ENCODE measurements at regions not wholly inside any gene's neighbourhood (a gene's known extent, or its start where the extent isn't known, plus 50 kb on each side); places are given as distances from the start of the nearest gene placed in this dataset.

DNA sequence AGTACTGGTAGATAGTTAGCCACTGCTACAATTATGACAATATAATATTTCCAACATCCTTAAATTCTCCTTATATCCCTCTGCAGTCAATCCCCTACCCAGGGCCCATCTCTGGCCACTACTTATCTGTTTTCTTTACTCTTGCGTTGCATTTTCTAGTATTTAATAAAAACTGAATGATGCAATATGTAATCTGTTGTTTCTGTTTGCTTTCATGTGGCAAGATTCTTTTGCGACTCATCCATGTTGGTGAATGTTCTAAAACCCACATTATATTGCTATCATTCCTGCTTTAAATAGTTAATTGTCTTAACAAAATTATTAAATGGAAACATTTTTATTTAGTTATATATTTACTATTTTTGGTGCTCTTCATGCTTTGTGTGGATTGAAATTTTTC, 338.5 kb downstream of the MDFIC start:
- intact Hi-C loops (cut with DNase I): no loop called here
- no peak for DNase-seq

DNA sequence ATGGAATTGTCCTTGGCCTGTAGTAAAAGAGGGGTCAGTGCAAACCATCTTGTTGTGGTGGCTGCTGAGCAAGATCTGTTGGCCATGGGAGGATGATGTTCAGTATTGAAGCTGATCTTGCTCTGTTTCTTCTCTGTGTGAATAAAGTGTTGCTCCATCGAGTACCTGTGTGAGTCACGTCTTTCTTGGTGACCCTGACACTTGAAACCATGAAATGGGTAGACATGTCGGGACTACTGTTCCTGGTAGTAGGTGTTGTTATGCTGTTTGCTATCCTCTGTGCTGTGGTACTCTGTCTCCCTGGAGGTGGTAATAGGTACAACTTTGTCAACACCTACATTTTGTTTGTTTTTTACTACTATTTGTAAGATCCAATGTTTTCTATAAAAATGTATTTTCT, 330.6 kb downstream of the MDFIC start:
- intact Hi-C loops (cut with DNase I): no loop called here
- no peak for DNase-seq

DNA sequence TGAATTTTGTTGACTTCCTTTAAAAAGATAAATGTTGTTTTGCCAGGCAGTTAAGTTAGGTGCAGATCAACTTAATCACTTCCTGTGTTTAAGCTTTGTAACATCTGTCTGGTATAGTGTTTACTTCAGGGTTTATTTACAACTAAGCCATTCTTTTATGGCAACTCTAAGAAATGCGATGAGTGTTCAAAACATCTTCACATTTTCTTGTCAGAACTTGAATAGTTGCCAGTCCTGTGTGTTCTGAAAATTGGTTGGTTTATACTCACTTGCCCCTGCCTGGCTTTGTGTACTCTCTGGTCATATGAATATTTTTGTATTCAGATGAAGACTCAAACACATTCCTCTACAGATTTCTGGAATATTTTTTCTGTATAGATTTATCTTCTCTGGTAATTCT, 327.2 kb downstream of the MDFIC start:
- intact Hi-C loops (cut with DNase I): no loop called here
- DNase-seq: no peak

DNA sequence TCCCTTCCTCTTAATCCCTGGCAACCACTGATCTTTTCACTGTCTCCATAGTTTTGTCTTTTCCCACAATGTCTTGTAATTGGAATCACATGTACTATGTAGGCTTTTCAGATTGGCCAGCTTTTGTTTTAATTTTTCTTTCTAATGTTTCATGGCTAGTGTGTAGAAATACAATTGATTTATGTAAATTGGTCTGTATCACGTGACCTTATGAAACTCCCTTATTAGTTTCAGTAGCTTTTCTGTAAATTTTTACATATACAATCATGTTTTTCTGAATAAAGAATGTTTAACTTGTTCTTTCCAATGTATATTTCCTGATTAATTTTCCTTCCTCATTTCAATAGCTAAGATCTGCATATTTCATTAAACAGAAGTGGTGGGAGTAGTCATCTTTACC, 319.3 kb downstream of the MDFIC start:
- no peak for DNase-seq
- intact Hi-C loops (cut with DNase I): no loop called here

DNA sequence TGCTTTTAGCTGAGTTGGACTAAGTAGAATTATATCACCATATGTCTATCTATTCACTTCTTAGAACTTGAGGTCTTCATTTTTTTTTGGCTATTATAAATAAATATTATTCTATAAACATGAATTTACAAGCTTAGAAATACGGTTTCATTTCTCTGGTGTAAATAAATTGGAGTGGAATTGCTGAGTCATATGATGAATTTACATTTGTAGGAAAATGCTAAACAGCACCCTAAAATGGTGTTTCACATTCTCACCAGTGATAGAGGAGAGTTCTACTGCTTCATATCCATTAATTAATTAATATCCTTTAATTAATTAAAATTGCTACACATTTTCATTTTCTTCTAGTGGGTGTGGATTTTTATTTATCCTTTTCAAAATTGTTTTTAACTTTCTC, 318.3 kb downstream of the MDFIC start:
- intact Hi-C loops (cut with DNase I): no loop called here
- no peak for DNase-seq

DNA sequence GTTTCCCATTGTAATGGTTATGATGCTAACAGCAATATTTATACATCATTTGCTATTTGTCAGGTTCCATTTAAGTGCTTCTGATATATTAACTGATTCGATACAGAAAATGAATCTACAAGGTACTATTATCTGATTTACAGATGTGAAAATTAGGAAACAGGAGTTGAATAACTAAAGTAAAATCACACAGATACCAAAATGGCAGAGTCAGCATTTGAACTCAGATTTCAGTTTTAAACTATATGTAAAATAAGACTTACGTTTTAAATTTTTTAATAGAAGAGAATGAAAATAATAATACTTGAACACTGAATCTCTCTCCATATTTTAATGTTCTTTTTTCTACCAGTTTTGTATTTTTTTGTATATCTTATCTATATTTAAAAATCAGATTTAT, 313.2 kb downstream of the MDFIC start:
- intact Hi-C loops (cut with DNase I): no loop called here
- no peak for DNase-seq

DNA sequence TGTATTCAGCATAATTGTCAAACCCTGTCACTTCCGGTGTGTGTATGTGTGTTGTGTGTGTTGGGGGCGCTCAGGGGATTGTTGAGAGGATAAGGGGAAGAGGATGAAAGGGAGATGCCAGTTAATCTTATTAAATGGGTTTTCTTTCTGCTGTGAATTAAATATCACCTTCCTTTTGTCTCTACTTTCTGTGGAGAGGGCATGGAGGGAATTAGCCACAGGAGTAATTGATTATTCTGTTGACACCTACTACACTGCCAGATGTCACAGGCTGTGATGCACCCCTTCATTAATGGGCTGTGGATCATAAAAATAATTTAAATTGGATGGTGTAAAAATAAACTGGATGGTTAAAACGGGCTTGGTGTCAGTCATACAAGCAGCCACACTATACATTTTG, 311.9 kb downstream of the MDFIC start:
- DNase-seq: no peak
- intact Hi-C loops (cut with DNase I): no loop called here

DNA sequence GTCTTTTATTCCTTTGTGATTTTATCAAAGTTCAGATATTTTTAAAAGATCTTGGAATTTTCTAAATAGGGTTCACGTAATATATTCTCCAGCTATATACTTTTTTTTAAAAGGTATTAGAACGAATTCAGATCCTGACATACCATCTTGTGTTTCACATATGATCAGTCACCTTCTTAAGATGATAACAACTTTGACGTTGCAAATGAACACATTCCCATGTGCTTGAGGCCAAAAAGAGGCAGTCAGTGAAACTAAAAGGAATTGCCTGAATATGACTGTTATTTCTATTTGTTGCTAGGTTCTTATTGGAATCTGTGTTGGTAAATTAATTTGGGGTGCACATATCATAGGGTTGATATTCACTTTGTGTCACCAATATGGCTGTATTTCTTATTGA, 310.1 kb downstream of the MDFIC start:
- no peak for DNase-seq
- intact Hi-C loops (cut with DNase I): no loop called here

DNA sequence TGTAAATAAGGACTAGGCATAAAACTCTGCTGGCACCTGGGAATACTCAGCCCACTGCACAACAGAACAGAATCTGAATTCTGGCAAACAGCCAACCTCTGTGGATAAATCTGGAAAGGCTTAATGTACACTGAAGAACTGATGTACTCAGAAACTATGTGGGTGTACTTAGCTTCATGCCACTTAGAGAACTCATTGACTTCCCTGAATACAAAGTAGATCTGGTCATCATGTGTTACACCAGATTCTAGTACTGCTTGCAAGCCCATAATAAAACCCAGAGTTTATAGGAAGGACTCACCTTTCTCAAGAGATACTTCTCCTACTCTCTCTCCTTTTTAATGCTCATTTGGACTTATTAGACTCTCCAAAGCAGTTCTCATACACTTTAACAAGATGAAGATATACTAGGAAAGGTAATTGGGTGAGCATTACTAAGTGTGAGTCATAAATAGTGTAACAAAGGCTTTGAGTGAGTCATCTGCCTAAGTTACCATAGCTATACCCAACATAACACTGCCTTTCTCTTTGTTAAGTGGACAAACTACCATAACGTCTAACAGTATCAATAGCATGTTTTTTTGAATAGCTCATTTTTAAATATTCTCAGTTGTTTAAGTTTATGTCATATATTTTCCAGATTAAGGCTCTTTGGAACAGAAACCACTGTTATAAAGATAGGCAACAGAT, 309.1 kb downstream of the MDFIC start:
- intact Hi-C loops (cut with DNase I): no loop called here

DNA sequence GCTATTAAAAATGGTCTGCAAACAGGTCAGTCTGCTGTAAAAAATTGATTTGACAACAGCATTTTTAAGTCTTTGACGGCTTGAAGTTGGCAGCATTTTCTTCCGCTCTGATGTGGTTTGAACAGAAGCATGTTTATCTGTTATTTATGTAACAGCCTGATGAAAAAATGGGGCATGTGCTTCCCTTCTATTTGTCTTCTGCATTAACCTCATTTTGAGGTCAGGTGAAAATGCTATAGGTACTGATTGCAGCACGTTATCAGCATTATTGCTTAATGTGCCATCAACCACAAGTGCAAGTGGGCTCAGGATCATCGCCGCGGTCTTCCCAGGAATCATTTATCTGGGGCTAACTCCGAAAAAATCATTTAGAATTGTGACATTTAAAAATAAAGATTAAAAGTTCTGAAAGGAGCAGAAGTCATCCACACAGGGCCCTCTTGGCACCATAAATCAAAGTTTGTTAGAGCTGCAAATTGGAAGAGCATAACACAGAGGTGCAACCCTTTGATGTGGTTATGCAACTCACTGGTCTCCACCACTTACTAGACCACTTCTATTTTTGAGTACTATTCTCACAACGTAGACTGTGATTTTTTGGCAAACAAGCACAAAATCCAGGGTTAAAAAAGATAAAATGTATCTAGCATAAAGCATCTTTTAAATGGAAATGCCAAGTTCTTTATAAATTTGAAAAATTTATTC, 307.7 kb downstream of the MDFIC start:
- no peak for DNase-seq
- intact Hi-C loops (cut with DNase I): no loop called here

More for the DNA sequence above, 309.1 kb downstream of the MDFIC start:
- peak in 16 of 42 donors; percentile 2 to 61 (median 22) for DNase-seq

DNA sequence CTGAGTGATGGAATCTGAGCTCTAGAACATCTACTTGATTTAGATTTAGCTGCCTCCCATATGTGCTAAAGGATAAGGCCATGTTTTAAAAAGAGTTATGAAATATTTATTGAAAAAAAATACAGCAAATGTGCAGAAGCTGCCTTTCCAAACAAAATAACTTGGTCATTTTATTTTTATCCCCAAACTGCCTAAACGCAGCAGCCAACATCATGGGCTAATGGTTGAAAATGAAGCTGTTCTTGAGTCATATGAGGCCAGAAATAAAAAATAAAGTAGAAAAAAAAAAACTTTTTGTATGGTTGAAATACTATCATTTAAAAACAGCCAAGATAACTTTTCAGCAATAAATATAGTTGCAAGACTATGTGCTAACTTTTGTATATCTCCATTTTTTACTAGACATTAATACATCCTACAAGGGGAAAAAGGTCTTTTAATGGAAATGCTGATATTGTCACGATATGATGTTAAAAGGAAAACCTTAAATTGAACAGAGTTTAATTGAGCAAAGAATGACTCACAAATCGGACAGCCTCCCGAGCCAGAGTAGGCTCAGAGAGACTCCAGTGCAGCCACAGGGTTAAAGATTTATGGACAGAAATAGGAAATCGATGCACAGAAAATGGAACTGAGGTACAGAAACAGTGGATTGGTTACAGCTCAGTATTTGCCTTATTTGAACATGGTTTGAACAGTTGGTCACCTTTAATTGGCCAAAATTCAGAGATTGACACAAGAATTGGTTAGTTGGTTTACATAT, 305.8 kb downstream of the MDFIC start:
- DNase-seq: no peak
- intact Hi-C loops (cut with DNase I): no loop called here

DNA sequence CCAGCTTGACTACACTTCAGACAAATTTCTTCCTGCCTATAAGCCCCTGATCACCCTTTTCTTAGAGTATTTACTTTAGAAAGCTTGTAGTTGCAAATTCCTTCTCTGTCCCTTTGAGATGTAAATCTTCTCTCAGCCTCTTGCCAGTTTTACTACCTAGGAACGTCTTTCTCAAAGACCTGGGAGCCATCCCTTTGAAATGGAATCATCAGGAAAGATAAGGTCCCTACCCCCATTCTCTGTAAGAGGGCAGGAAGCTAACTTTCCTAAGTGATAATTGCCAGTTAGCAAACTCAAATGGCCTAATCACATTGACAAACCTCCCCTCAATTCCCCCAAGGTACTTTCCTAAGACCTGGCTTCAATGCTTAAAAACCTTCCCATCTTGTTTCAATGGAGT, 304.5 kb downstream of the MDFIC start:
- intact Hi-C loops (cut with DNase I): no loop called here
- no peak for DNase-seq

DNA sequence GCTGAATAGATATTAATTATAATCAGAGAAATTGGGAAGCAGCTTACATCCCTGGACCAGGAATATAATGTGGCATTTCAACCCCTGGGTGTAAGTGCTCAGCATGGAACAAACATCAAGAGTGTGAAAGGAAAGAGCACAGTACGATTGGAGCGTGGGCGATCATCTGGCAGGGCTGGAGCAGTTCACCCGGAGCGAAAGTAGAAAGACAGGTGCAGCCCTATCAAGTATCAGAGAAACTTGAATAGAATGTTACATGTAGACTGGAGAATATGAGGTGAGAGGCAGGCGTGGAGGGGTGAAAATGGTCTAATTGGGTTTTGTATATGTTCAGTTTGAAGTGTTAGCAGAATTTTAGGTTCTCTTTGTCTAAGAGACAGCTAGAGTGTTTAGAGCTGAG, 303.0 kb downstream of the MDFIC start:
- DNase-seq: no peak

DNA sequence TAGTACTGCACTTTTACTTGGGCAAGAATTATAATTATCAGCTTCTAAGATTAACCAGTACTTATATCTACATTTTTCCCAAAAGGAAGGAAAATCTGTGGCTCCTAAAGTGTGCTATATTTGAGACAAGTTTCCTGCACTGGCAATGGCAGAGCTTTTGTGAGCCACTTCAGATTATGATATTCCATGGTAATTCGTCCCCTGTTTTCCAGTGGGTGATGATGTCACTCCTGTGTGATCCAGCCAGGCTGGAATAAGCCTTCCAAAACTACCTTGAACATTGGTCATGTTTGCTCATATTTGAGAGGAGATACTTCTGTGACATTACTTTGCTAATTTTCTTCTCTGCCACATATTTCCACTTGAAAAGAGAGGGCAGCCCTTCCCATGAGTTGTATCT, 302.1 kb downstream of the MDFIC start:
- no peak for DNase-seq
- intact Hi-C loops (cut with DNase I): no loop called here

More for the DNA sequence above, 303.0 kb downstream of the MDFIC start:
- intact Hi-C loops (cut with DNase I): no loop called here

DNA sequence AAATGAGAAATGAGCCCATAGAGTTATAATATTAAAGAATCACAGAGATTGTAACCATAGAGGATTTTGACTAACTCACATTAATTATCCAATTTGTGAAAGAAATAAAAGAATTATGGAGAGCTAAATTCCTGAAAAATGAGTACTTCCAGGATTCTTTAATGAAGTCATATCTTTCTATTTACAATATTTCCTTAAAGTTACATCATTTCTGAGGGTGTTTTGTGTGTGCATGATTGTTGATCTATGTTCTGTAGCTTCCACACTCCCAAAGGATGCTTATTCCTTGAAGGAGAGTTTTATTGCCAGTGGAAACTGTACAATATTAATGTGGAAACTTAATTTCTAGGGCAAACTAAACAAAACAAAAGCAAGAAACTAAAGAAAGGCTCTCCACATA, 299.6 kb downstream of the MDFIC start:
- DNase-seq: no peak
- intact Hi-C loops (cut with DNase I): no loop called here

DNA sequence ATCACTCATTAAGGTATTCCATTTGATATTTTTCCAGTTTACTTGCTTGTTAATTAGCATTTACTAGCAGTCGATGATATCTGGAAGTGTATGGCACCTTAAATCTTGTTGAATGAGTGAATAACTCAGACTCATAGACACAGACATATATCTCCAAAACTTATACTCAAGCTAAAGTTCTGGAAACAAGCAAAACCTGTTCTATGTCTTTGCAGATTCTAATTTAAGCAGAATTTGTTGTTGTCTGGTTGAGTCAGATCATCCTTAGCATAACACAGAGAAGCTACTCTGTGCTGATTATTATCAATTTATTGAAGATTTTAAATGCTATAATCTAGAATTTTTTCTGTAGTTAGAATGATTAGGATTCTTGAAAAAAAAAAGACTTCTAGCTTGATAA, 296.2 kb downstream of the MDFIC start:
- DNase-seq: no peak
- intact Hi-C loops (cut with DNase I): no loop called here

DNA sequence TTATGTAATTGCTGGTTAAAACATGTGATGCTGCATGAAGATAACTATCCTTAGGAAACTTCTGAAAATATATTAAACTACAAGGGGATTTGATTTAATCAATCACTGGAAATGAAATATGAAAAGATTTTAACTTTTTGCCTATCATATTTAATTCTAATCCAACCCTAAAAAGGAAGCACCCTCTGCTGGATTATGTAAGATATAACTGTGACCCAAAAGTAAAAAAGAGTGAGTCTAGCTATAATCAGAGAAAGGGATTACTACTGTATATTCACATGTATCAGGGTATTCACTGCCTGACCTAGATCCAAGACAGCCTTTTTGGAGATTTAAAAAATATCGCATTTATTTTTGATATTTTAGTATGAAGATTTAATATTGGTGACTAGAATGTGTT, 295.5 kb downstream of the MDFIC start:
- intact Hi-C loops (cut with DNase I): no loop called here
- DNase-seq: no peak

DNA sequence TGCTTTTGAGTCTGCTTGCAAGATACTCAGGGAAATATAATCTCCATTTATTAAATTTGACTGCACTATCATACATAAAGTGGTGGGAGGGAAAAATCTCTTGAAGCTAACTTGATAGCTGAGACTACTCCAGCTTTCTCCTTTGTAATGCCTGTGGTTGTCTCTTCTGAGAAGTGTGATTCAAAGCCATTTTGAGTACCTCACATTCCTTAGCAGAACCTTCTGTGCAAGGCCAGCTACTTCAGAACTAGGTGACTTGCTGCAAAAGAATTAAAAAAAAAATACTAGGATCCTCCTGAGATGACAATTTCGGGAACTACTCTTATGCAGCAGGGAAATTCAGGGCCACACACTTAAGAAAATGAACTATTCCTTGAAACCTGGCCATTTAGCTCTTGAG, 294.8 kb downstream of the MDFIC start:
- intact Hi-C loops (cut with DNase I): no loop called here
- DNase-seq: no peak

DNA sequence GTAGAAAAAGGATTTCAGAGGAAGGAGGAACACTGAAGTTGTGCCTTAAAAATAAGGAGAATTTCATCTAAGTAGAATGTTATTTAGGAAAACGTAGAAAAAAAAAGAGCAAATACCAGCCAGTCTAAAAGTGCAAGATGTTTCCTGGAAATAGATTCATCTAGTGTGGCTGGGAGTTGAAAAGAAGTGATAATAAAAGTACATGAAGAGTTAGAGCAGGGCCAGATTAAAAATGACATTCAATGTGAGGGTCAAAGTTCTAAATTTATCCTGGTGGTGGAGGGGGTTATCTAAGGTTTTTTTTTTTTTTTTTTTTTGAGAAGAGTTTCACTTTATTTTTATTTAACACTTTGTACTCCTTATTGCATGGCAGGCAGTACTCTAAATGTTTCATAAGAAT, 289.3 kb downstream of the MDFIC start:
- intact Hi-C loops (cut with DNase I): no loop called here

DNA sequence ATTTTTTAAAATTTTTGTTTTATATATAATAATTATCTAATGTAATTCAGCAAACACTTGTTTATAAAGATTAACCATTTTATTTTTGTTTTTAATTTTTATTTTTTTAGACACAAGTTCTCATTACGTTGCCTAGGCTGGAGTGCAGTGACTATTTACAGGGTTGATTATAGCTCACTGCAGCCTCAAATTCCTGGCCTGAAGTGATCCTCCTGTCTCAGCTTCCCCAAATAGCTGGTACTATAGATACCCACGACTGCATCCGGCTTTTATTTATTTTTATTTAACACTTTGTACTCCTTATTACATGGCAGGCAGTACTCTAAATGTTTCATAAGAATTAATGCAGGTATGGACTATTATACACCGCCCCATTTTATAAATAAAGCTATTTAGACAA, 288.7 kb downstream of the MDFIC start:
- no peak for DNase-seq
- intact Hi-C loops (cut with DNase I): no loop called here

More for the DNA sequence above, 289.3 kb downstream of the MDFIC start:
- no peak for DNase-seq
